B cell (primary cell): ENCODE measurements at regions not wholly inside any gene's neighbourhood (a gene's known extent, or its start where the extent isn't known, plus 50 kb on each side); places are given as distances from the start of the nearest gene placed in this dataset.

ENCODE experiments used
- ATAC-seq: fragments of 200-7000 bp; cut with Tn5 transposase; one replicate; pipeline ENCODE4 v1.10.0; 2021; ENCODE audit warnings: low read depth, mild to moderate bottlenecking, moderate number of reproducible peaks, moderate library complexity
- CTCF ChIA-PET: fragments of 350-600 bp; sonication (Branson Sonifier 250); formaldehyde crosslinking; loops from one replicate; lab custom pipeline; 2021; ENCODE audit warnings: antibody characterized with exemption, inconsistent platforms; lab: Charles Lee
- POLR2A ChIA-PET: fragments of 350-600 bp; sonication (Branson Sonifier 250); formaldehyde crosslinking; loops from one replicate; lab custom pipeline; 2021; ENCODE audit warnings: antibody characterized with exemption; lab: Charles Lee
- DNase-seq: peaks from one replicate; pipeline ENCODE4 v3.0.0; 2013
- H2AFZ ChIP-seq: 2 replicates; pipeline ENCODE4 v1.6.1; 2012; ENCODE audit warnings: mild to moderate bottlenecking, low read depth, low read length; ENCODE audit not compliant: insufficient read depth, poor library complexity, severe bottlenecking
- H3K27ac ChIP-seq, 2 donors: 1 replicate in 1 of 2; 2 replicates in 1 of 2; pipeline ENCODE4 v1.5.1; 2012 to 2013; ENCODE audit warnings: low read length in 2 of 2, mild to moderate bottlenecking in 2 of 2, moderate library complexity in 1 of 2
- H3K27me3 ChIP-seq, 4 experiments: fragments of 200-600 bp in 1 of 4; sonication (generic) in 1 of 4; replicated peaks in 1 of 4; 1 replicate in 2 of 4; 2 replicates in 2 of 4; pipeline versions ENCODE4 v1.6.1 to v1.7.0; 2013 to 2016; ENCODE audit warnings: low read length in 3 of 4, mild to moderate bottlenecking in 2 of 4, mixed read lengths in 1 of 4, moderate library complexity in 1 of 4; ENCODE audit not compliant: insufficient read depth in 4 of 4, control insufficient read depth in 3 of 4; ENCODE audit errors: control extremely low read depth in 1 of 4
- H3K36me3 ChIP-seq, 2 experiments: replicated peaks in 1 of 2; 1 replicate in 1 of 2; 2 replicates in 1 of 2; pipeline versions ENCODE4 v1.6.1 to v1.7.1; 2013; ENCODE audit warnings: low read length in 1 of 2; ENCODE audit not compliant: insufficient read depth in 2 of 2, control insufficient read depth in 1 of 2; ENCODE audit errors: control extremely low read depth in 1 of 2, extremely low read depth in 1 of 2
- H3K4me1 ChIP-seq, 2 donors: fragments of 200-600 bp in 1 of 2; sonication (generic) in 1 of 2; 1 replicate in 1 of 2; 2 replicates in 1 of 2; pipeline versions ENCODE4 v1.5.1 to v1.6.1; 2013 to 2017; ENCODE audit warnings: low read length in 2 of 2; ENCODE audit not compliant: control insufficient read depth in 2 of 2, insufficient read depth in 2 of 2
- H3K4me2 ChIP-seq: replicated peaks from 2 replicates; pipeline ENCODE3; 2012; ENCODE audit warnings: mild to moderate bottlenecking, low read depth, low read length; ENCODE audit not compliant: poor library complexity, severe bottlenecking
- H3K4me3 ChIP-seq, 5 experiments: fragments of 200-600 bp in 1 of 5; sonication (generic) in 1 of 5; 1 replicate in 3 of 5; 2 replicates in 2 of 5; pipeline versions ENCODE4 v1.5.1 to v1.7.0; 2011 to 2016; ENCODE audit warnings: low read length in 4 of 5, mild to moderate bottlenecking in 4 of 5, low read depth in 2 of 5, control low read depth in 1 of 5, moderate library complexity in 1 of 5; ENCODE audit not compliant: insufficient read depth in 1 of 5; ENCODE audit errors: control extremely low read depth in 1 of 5, extremely low read depth in 1 of 5
- H3K79me2 ChIP-seq: fragments of 200-600 bp; sonication (generic); one replicate; pipeline ENCODE4 v1.6.0; 2016; ENCODE audit warnings: low read length; ENCODE audit not compliant: control insufficient read depth, insufficient read depth
- H3K9ac ChIP-seq: fragments of 200-600 bp; sonication (generic); 2 replicates; pipeline ENCODE4 v1.6.1; 2017; ENCODE audit warnings: mild to moderate bottlenecking, low read length, moderate library complexity
- H3K9me3 ChIP-seq, 3 donors: one replicate each; pipeline versions ENCODE4 v1.6.1 to v1.7.1; 2013; ENCODE audit warnings: low read length in 2 of 3; ENCODE audit not compliant: control insufficient read depth in 2 of 3, insufficient read depth in 1 of 3; ENCODE audit errors: control extremely low read depth in 1 of 3
- H4K20me1 ChIP-seq: 2 replicates; pipeline ENCODE4 v1.6.0; 2012; ENCODE audit warnings: mild to moderate bottlenecking, low read length; ENCODE audit not compliant: insufficient read depth, control insufficient read depth, poor library complexity, severe bottlenecking
- H3K27ac Mint-ChIP-seq: one replicate; pipeline ENCODE4 v1.8.0; 2021; ENCODE audit warnings: mixed read lengths
- H3K27me3 Mint-ChIP-seq: one replicate; pipeline ENCODE4 v1.8.0; 2021; ENCODE audit warnings: mixed read lengths
- H3K4me1 Mint-ChIP-seq: one replicate; pipeline ENCODE4 v1.8.0; 2021; ENCODE audit warnings: mixed read lengths
- H3K4me3 Mint-ChIP-seq: one replicate; pipeline ENCODE4 v1.8.0; 2021; ENCODE audit warnings: mixed read lengths
- H3K9me3 Mint-ChIP-seq: one replicate; pipeline ENCODE4 v1.8.0; 2022; ENCODE audit warnings: mixed read lengths; ENCODE audit not compliant: insufficient read depth
- CTCF ChIP-seq: fragments of 200-600 bp; IDR thresholded peaks from one replicate; pipeline ENCODE4 v1.8.0; 2022; ENCODE audit warnings: antibody characterized with exemption, mild to moderate bottlenecking
- EZH2 ChIP-seq: IDR thresholded peaks from 2 replicates; pipeline ENCODE4 v1.6.1; 2012; ENCODE audit warnings: borderline replicate concordance, low read depth, mild to moderate bottlenecking, moderate library complexity, low read length; ENCODE audit not compliant: insufficient read depth, poor library complexity, severe bottlenecking
- WGBS: methylation state at CpG from one replicate; pipeline ENCODE4 v1.1.5; 2013; ENCODE audit warnings: missing lambda C conversion rate; ENCODE audit not compliant: insufficient coverage; 5-methylcytosine and 5-hydroxymethylcytosine counted together
- intact Hi-C: fragments of 100-400 bp; cut with micrococcal nuclease; formaldehyde crosslinking; loops from one replicate; pipeline ENCODE4 v1.10.0; 2022

- POLR2A ChIA-PET: no interaction called here
- Histone ChIP-seq H3K27ac (no peak overlapping the region), H3K9me3 (no peaks in the 10 kb centered on the region), H3K4me2 (no peak overlapping the region), H3K79me2 (no peaks in the 10 kb centered on the region), H3K27me3 (no peaks in the 10 kb centered on the region), H3K9ac (no peak overlapping the region), H3K4me1 (no peaks in the 10 kb centered on the region), H4K20me1 (no peaks in the 10 kb centered on the region), H3K36me3 (no peaks in the 10 kb centered on the region), H2AFZ (no peak overlapping the region), H3K4me3 (no peak overlapping the region)
- no peaks in the 10 kb centered on the region for H3K27me3 Mint-ChIP-seq
- no peak for DNase-seq
- ATAC-seq: no peak
- no peak overlapping the region for H3K27ac Mint-ChIP-seq
- no peaks in the 10 kb centered on the region for H3K9me3 Mint-ChIP-seq
- no CpG with 5 or more reads among the region's 1 CpG for WGBS
- H3K4me1 Mint-ChIP-seq: no peaks in the 10 kb centered on the region
- CTCF ChIA-PET: no interaction called here
- intact Hi-C loops: no loop called here
- TF ChIP-seq EZH2 (no peak), CTCF (no peak)
- H3K4me3 Mint-ChIP-seq: no peak overlapping the region
Observed at GRCh38 chr2:181264441-181264840, 192.7 kb upstream of the ITGA4 start.

DNA sequence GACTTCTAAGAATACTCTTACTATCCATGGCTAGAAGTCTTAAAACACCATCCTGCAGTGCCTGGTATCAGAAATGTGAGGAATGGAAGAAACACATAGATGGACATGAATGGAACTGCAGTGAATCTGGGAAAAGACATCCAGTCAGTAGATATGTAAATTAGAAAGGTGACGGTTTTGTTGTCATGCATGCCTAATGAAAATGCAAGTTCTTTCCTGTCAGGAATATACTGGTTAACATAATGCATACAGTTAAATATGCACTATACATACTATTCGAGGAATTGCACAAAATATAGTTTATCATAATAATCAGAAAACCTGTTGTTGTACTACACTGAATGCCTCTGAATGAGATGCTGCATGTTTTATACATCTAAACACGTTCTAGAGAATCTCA, 190.6 kb upstream of the ITGA4 start:
- DNase-seq: no peak
- WGBS: no CpG with 5 or more reads among the region's 3 CpGs
- Histone ChIP-seq H3K4me3 (no peak overlapping the region), H3K4me1 (no peaks in the 10 kb centered on the region), H3K27me3 (no peaks in the 10 kb centered on the region), H3K4me2 (no peak overlapping the region), H3K36me3 (no peaks in the 10 kb centered on the region), H3K9me3 (no peaks in the 10 kb centered on the region), H3K27ac (no peak overlapping the region), H3K9ac (no peak overlapping the region), H2AFZ (no peak overlapping the region), H4K20me1 (no peaks in the 10 kb centered on the region), H3K79me2 (no peaks in the 10 kb centered on the region)
- TF ChIP-seq EZH2 (no peak), CTCF (no peak)
- no peaks in the 10 kb centered on the region for H3K9me3 Mint-ChIP-seq
- intact Hi-C loops: no loop called here
- no peaks in the 10 kb centered on the region for H3K27me3 Mint-ChIP-seq
- no peak for ATAC-seq
- CTCF ChIA-PET: interaction anchor here (1.0 kb wide), 1 partner anchor 165 kb away, joined by 3 read pairs; no protein-coding TSS in a partner anchor
- POLR2A ChIA-PET: no interaction called here
- H3K4me1 Mint-ChIP-seq: no peaks in the 10 kb centered on the region
- H3K4me3 Mint-ChIP-seq: no peak overlapping the region
- H3K27ac Mint-ChIP-seq: no peak overlapping the region
